H4 (cell line): ENCODE measurements at regions not wholly inside any gene's neighbourhood (a gene's known extent, or its start where the extent isn't known, plus 50 kb on each side); places are given as distances from the start of the nearest gene placed in this dataset.

Experiments used
- DNase-seq: peaks from one replicate; pipeline ENCODE4 v3.0.0-alpha.2; 2015; ENCODE audit warnings: low spot score

DNA sequence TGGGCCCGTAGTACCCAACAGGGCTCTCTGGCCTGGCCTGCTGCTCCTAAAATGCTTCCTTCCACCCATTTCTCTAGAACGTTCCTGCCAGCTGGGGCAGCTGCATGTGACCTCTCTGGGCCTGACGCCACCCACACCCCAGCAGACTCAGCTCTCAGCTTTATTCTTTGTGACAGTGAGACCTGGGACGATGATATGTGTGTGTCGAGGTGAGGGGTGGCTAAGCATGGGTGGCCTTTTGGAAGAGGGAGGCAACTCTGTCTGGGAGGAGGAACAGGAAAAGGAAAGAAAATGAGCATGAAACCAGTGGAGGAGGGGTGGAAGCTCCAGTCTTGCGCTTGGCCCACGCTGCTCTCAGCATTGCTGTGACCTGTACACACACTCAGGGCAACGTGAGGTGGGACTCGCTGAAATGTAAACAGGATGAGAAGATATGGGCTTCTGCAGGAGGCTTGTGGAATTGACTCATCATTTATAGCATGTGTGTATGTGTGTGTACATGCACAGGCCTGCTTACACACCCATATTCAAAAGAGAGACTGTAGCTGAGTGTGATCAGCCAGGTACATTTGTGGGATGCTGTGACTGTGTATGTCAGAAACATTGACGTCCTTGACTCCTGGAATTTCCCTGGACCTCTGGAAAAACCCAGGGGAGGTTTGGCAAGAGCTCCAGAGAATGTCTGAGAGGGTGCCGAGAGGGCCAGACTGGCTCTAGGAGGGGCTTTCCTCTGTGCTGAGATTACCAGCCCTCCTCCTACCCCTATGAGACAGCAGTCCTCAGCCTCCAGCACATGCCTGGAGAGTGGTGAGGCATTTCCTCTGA, 137.9 kb downstream of the PJA1 start:
- DNase-seq, result peak; percentile 77

DNA sequence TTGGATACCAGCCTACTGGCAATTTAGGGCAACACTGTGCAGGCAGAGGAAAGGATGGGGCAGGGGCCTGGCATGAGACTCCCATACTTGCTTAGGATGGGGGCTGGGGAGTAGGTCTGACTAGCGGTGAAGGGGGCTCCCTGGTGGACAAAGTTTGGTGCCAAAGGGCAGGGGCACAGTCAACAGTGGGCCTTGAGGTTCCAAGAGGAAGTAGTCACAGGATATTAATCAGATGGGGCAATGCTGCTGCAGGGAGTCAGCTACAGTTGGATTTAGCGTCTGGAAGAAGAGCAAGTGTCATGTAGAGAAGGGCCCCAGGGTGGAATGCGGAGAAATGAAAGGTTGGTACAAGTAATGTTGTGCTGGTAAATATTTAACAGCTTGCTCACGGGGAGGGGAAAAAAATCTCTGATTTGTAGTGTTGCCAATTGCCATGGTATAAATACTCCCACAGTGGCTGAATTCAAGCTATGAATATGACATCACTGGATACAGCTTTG, 139.4 kb downstream of the PJA1 start:
- no peak for DNase-seq

DNA sequence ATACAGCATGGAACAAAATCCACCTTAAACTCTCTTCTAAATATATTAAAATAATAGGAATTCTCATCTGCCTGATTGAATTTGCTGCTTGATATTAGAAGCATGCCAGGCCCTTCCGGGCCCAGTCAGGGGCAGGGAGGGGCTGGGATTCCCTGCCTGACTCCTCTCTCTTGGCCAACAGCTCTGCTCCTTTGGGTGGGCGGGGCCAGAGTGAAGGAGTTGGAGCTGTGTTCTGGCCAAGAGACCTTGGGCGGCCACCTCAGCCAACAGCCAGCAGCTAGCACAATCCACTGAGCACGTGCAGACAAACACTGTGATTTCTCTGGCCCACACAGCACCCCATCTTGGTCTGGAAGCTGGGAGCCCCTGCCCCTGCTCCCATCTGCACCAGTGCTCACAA, 140.3 kb downstream of the PJA1 start:
- no peak for DNase-seq

DNA sequence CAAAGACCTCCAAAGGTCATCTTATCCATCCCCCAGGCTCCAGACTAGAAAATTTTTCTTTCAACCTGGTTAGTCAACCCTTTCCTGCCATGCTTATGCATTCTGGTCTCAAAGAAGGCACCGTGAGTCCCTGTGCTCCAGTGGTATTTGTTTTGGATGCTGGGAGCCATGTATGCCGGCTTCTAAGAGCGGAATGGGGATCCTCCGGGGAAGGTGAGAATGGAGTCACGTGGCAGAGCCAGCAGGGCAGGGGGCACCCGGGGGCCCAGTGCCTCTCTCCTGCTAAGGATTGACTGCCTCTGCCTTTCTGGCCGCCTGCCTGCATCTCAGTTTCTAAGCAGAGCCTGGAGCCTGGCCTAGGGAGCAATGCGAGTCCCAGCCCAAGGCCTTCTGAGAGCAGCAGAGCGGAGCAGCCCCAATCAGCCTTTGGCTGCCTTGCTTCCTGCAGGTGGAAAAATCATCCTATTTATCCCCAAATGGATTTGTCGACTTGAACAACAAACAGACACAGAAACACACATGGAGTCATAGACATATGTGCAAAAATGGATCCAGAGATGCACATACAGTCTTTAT, 141.0 kb downstream of the PJA1 start:
- DNase-seq, result no peak

DNA sequence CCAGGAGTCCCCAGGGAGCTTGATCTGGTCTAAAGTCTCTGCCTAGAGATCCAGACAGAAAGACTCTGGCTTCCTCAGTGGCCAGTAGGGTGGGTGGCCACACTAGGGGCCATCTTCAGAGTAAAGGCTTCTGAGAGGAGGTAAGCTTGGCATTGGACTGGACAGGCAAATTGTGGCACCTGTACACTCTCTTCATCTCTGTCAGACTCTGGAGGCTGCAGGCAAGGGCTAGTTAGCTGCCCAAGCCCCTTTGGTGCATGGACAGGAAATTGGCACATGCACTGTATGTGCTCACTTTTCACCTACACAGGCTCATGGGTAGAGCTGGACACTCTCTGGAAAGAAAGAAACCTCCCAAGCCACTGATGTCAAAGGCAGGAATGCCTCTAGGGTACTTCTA, 142.8 kb downstream of the PJA1 start:
- DNase-seq, result no peak

DNA sequence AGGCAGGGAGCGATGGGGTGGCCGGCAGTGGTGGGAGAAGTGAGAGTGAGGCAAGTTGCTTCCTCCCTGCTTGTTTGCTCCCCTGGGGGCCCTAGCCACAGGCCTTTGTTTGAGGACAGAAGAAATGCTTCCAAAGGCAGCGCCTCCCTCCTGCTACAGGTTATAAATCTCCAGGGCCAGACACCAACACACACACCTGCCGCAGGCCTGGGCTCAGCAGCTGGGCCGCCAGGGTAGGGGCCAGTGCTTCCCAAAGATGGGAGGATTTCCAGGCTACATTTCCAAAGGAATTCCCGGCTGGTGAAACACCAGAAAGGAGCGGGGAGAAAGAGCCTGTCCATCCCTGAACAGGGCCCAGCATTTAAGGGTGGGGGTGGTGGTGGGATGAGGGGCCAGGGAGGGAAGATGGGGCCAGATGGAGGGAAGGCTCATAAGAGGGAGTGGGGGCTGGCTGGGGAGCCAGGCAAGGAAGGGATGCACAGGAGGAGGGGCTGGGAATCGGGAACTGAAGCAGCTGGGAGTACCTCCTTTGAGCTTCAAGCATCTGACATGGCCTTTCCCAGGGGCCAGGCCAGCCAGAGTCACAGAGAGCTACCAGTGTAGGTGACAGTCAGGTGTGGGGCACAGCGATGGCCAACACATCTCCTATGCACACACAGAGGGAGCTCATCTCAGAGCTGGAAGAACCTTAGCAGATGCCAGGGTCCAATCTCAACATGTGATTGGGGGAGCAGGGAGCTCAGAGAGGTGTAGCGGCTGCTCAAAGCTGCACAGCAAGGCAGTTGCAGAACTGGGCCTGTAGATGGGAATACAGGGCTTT, 143.9 kb downstream of the PJA1 start:
- no peak for DNase-seq

DNA sequence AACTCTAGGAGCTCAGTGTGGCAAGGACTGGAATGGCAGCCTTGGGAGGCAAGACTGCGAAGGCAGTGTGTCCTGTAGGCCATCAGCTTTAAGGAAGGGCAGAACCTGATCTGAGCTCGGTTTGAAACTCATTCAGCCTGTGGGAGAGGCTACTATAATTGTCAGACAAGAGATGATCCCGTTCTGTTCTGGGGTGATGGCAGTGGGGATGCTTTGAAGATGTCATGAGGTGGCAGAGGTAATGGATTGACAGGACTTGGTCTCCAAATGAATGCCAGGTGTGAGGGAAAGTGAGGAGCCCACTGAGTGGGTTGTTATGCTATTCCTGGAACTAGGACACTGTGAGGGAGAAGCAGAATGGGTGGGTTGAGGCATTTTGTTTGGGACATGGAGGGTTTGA, 144.9 kb downstream of the PJA1 start:
- DNase-seq, result no peak

DNA sequence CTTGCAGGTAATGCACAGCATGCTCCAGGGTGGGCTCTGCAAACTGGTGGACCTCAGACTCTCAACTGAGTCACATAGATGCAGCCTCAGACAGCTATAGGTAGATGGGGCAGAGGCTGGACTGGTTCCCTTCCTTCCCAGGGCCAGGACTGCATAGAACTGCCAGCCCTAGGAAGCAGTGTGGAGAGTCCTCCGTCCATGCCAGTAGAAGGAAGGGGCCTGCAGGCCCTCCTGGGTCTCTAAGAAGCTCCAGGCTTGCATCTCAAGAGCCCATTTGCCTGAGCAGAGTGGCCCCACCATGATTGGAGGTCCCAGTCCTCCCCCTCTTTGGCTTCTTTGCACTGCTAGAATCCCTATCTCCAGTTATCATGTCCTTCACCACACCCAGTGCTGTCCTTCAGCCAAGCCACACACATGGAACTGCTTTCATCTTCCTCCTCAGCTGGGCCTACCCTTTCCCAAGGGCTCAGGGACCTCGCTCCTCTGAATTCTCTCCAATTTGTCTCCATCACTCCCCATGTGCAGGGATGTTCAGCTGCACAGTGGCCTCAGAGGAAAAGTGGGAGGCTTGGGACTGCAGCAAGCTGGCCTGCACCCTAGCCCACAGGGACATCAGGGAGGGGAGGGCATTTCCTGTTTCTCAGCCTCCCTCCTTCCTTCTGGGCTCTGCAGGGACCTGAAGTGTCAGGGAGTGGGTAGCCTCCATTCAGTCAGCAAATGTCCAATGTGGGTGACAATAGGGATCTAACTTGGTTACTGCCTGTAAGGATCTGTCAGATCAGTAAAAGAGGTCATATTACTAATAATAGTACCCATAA, 146.0 kb downstream of the PJA1 start:
- no peak for DNase-seq

DNA sequence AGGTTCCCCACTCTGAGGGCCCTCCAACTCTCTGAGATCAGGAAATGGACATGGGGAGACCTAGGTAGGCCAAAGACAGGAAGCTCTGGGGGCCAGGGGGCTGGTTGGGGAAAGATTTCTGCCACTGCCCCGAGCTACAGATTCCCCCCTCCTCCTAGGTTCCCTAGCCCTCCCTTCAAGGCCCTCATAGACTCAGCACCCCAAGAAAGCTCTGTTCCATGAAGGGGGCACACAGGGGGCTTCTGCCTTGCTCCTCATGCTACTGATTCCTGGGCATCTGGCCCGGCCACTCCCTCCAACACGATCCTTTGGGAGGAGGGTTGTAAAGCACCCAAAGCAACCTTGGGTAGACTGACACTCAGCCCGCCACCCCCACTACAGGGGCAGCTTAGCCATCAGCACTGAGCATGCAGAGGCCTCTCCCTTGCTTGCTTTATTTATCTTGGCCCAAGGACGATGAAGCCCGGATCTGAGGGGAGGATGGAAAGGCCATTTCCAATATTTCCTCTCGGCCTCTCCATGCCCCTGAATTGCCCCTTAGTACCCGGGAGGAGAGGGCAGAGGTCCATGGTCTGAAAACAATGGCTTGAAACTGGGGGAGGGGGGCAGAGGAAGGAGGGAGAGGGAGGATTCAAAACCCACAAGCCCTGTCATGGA, 146.7 kb downstream of the PJA1 start:
- DNase-seq, result no peak

DNA sequence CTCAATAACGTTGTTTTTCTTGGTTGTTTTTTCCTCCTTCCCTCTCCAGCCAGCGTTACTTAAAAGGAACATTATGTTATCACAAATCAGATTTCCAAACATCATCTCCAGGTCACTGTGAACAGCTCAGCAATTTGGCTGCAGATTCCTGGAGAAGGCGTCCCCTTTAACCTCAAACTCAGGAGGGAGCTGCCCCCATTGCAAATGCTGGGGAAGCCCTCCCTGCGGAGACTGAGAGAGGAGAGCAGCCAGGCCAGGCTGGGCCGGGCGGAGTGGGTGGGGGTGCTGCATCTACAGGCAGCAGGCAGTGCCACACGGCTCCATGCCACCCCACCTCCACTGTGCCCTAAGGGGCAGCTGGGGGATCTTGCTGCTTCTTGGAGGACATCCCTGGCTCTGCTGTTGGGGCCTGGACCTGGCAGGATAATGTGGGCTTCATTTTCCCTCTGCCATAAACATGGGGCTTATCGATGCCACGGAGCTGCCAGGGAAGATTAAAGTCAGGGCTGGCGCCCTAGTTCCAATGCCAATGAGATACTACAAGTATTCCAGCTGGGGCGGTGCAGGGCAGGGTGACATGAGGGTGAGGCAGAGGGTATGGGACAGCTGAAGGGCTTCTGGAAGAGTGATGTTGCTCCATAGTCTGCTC, 148.8 kb downstream of the PJA1 start:
- no peak for DNase-seq

DNA sequence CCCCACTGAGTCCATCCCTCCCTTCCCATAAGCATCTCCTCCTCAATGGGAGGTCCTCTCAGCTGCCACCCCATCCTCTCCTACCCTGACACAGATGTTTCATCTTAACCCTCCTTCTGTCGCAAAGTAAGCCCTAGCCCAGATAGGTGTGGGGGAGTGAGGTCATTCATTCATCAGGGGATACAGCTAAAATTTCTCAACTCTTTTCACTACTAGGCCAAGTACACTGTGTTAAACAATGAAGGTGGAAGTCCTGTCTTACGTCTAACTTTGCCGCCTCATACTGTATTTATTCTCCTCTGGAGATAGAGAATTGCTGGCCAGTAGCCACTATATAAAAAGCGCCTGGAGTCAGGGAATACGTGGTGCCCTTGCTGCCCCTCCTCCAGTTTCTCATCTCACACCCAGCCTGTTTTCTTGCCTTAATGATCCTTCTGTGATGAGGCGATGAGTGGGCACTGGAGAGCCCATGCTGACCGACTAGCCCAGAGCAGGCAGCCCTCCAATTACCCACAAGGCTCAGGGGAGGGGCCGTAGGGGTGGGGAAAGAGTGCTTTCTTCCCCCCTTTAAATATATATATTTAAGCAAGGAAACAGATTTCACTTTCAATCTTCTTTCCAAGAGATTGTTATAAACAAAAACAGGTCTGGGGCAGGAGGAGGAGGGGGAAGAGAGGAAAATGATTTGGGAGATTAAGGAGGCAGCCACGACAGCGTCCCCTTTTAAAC, 149.5 kb downstream of the PJA1 start:
- no peak for DNase-seq

DNA sequence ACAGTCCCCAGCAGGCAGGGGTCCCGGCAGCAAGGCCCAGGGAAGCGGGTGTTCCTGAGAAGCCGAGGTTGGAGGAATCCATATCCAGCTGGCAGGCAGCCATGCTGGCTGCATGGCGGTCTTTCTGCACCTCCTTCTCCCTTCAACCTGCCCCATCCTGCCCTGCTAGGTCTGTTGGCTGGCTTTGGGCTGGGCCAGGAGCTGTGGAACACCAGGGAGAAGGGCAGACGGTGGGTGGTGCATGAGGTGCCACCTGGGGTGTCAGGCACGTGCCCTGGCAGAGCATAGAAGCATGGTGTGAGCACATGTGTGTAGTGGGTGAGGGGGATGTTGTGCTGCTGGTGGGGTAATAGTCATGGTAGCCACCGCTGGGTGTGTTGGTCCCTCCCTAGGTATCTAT, 150.1 kb downstream of the PJA1 start:
- no peak for DNase-seq

DNA sequence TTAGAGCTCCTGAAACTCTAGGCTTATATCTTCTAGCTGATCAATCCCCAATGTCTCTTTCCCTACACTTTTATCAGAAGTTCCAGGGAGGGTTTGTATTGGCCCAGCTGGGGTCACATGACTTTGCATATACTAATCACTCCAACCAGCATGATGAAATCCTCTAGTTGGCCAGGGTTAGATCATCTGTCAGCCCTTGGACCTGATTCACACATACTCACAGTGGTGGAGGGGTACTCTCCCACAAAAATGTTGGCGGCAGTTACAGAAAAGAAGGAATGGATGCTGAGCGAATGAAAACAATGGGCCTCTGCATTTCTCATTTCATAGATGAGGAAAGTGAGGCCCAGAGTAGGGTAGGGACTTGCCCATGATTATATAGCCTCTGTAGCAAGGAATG, 151.1 kb downstream of the PJA1 start:
- no peak for DNase-seq

DNA sequence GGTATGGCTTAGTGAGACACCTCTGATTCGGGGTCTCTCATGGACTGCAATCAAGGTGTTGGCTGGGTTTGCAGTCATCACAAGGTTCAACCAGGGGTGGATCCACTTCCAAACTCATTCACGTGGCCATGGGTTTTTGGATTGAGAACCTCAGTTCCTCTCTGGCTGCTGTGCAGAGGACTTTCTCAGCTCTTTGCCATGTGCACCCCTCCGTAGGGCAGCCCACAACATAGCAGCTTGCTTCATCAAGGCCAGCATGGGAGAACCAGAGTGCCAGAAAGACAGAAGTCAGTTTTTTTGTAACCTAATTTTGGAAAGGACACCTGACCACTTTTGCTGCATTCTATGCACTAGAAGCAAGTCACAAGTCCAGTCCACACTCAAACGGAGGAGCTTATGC, 154.9 kb downstream of the PJA1 start:
- no peak for DNase-seq

DNA sequence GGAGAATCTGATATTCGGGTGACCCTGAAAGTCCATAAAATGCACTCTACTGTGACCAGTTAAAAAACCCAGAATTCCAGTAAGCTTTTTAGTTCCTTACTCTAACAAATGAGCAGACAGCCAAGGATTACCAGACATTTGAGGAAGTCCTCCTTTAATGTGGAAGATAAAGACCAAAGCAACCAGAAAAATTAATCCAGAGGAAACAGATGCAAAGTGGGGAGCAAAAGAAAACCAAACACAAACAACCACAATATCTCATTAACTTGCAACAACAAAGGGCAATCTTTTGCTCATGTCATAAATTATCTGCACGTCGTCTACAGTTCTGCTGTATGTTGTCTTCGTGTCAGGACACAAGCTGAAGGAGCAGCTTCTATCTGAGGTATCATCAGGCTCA, 164.4 kb downstream of the PJA1 start:
- no peak for DNase-seq

DNA sequence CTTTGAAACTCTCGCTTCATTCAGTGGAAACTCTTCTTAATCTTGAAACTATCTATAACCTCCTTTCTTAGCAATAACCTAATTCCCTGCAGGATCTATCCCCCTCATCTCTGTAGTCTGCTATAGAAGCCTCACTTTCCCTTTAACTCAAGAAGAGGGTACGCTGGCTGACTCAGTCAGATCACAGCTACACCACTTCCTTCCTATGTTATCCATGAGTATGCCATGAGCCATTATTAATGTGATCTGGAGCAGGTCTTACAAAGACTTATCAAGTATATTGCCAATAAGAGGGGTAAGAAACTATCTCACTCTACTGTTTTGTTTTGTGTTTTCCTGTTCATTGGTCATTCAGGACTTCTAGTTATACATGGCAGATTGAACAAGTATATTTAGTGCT, 165.3 kb downstream of the PJA1 start:
- DNase-seq, result no peak

DNA sequence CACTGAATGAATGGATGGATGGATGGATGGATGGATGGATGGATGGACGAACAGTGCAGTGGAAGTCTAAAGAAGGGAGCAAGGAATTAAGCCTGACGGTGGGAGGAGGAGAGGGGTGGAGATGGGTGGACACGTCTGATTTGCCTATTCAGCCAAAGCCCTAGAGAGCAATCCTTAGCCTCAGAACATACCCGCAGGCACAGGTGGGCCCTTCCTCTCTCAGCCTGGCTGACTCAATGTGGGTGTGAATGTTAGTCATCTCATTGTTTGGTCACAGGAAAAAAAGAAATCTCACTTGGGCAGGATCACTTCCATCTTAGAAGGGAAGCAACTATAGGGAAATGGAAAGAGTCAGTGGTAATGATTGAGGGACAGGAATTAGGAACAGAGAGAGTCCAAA, 165.9 kb downstream of the PJA1 start:
- peak; percentile 30 for DNase-seq

DNA sequence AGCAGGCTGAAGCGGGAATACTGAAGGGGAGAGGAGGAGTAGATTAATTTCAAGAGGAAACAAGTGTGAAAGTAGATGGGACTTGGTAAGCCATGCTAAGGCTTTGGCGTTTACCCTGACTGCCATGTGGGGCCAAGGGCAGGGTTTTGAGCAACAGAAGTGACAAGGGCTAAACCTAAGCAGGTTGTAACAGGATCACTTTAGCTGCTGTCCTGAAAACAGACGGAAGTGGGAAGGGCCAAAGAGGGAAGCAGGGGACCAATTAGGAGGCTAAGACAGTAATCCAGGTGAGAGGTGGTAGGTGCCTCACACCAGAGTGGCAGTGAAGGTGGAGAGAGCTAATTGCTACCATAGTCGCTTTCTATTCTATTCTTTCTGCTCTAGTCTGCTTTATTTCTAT, 166.5 kb downstream of the PJA1 start:
- DNase-seq, result no peak

DNA sequence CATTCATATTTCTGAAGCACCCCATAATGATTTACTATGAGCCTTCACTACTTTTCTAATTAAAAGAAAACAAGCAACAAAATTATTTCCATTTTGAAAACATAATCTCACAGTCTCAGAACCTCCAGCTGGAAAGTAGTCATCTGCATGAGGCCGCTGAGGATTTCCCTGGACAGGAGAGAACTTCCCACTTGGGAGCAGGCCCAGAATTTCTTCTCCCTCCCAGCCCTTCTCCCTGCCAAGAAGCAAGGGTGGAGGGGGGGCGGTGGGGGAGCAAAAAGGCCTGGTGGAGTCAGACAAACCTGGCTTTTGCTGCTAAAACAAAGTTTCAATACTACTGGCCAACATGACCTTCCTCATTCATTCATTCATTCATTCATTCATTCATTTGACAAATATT, 167.3 kb downstream of the PJA1 start:
- peak; percentile 27 for DNase-seq

DNA sequence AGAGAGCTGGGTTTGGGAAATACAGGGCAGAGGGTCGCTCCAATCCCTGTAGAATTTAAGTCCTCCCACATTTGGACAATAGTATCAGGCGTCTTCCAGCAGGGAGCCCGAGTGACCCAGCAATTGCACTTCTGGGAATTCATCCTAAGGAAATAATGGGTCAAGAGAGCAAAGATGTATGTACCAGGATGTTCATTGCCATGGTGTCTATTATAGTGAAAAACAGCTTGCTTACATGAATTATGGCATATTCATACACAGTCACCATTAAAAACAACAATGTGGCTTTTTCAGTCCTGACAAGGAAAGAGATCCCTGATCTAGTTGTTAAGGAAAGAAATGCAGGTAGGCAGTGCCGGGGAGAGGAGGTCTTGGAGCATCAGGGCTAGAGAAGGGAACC, 167.7 kb downstream of the PJA1 start:
- DNase-seq, result no peak
